SK-N-SH (cell line): ENCODE measurements at regions not wholly inside any gene's neighbourhood (a gene's known extent, or its start where the extent isn't known, plus 50 kb on each side); places are given as distances from the start of the nearest gene placed in this dataset.

ENCODE experiments used
- CTCF ChIA-PET: fragments of 300-600, 350-600 bp; formaldehyde crosslinking; extraction: SDS; loops from one replicate; lab custom pipeline; 2021; lab: Yijun Ruan, JAX
- POLR2A ChIA-PET: fragments of 350-600 bp; sonication (Branson Sonifier 250); formaldehyde crosslinking; extraction: SDS; loops from one replicate; lab custom pipeline; 2020; ENCODE audit warnings: antibody characterized with exemption, inconsistent platforms; lab: Yijun Ruan, JAX
- DNase-seq: peaks from one replicate; pipeline ENCODE4 v3.0.0; 2012
- H2AFZ ChIP-seq: fragments of 200-600 bp; sonication (generic); 2 replicates; pipeline ENCODE4 v1.8.1; 2016; ENCODE audit warnings: antibody characterized with exemption, mild to moderate bottlenecking, low read depth
- H3F3A ChIP-seq: fragments of 200-600 bp; sonication (generic); replicated peaks from 2 replicates; pipeline ENCODE3; 2016; ENCODE audit warnings: antibody characterized with exemption, mild to moderate bottlenecking; ENCODE audit not compliant: insufficient read depth
- H3K27ac ChIP-seq, 2 experiments: fragments of 200-500 bp in 1 of 2; fragments of 200-600 bp in 1 of 2; sonication (Bioruptor generic) in 1 of 2; sonication (generic), shearing (Covaris generic) in 1 of 2; 2 replicates each; pipeline versions ENCODE4 v1.5.1 to v1.6.1; 2014 to 2016; ENCODE audit warnings: low read depth in 2 of 2, inconsistent platforms in 1 of 2, low read length in 1 of 2, mild to moderate bottlenecking in 1 of 2, mixed read lengths in 1 of 2
- H3K27me3 ChIP-seq: fragments of 200-600 bp; sonication (generic), shearing (Covaris generic); 2 replicates; pipeline ENCODE4 v1.6.1; 2016; ENCODE audit warnings: mixed run types; ENCODE audit not compliant: insufficient read depth
- H3K36me3 ChIP-seq, 2 experiments: fragments of 200-500 bp in 1 of 2; fragments of 200-600 bp in 1 of 2; sonication (Bioruptor generic) in 1 of 2; sonication (generic) in 1 of 2; replicated peaks in 1 of 2; 2 replicates each; pipeline versions ENCODE3 to v1.5.1; 2014 to 2016; ENCODE audit warnings: low read length in 1 of 2, mild to moderate bottlenecking in 1 of 2; ENCODE audit not compliant: insufficient read depth in 2 of 2, control insufficient read depth in 1 of 2
- H3K4me1 ChIP-seq, 2 experiments: fragments of 200-500 bp in 1 of 2; fragments of 200-600 bp in 1 of 2; sonication (Bioruptor generic) in 1 of 2; sonication (generic), shearing (Covaris generic) in 1 of 2; 2 replicates each; pipeline versions ENCODE4 v1.5.1 to v1.6.1; 2014 to 2016; ENCODE audit warnings: low read depth in 1 of 2, low read length in 1 of 2, mixed run types in 1 of 2; ENCODE audit not compliant: insufficient read depth in 2 of 2, control insufficient read depth in 1 of 2
- H3K4me2 ChIP-seq: fragments of 200-600 bp; sonication (generic), shearing (Covaris generic); 2 replicates; pipeline ENCODE4 v1.6.1; 2017; ENCODE audit warnings: mixed run types
- H3K4me3 ChIP-seq, 2 experiments: fragments of 200-500 bp in 1 of 2; fragments of 200-600 bp in 1 of 2; sonication (Bioruptor generic) in 1 of 2; sonication (generic), shearing (Covaris generic) in 1 of 2; 2 replicates each; pipeline versions ENCODE4 v1.5.1 to v1.8.1; 2014 to 2016; ENCODE audit warnings: low read depth in 2 of 2, inconsistent platforms in 1 of 2, low read length in 1 of 2, mild to moderate bottlenecking in 1 of 2, mixed read lengths in 1 of 2, moderate library complexity in 1 of 2
- H3K79me2 ChIP-seq: fragments of 200-600 bp; sonication (generic); 2 replicates; pipeline ENCODE4 v1.8.1; 2017; ENCODE audit warnings: mild to moderate bottlenecking; ENCODE audit not compliant: insufficient read depth
- H3K9ac ChIP-seq: fragments of 200-600 bp; sonication (generic); 2 replicates; pipeline ENCODE4 v1.6.1; 2017; ENCODE audit warnings: mixed run types
- H3K9me2 ChIP-seq: fragments of 200-600 bp; sonication (generic); 2 replicates; pipeline ENCODE4 v1.6.1; 2017; ENCODE audit warnings: mixed run types
- H3K9me3 ChIP-seq: fragments of 200-600 bp; sonication (generic); 2 replicates; pipeline ENCODE4 v1.6.1; 2017; ENCODE audit warnings: mixed run types, mild to moderate bottlenecking, moderate library complexity
- H4K20me1 ChIP-seq: fragments of 200-600 bp; sonication (generic); 2 replicates; pipeline ENCODE4 v1.6.1; 2017; ENCODE audit warnings: mild to moderate bottlenecking, mixed run types; ENCODE audit not compliant: insufficient read depth
- CHD2 ChIP-seq: fragments of 150-350 bp; IDR thresholded peaks from 2 replicates; pipeline ENCODE4 v1.6.1; 2018; ENCODE audit warnings: low read length; ENCODE audit not compliant: partially characterized antibody
- ELF1 ChIP-seq: IDR thresholded peaks from 2 replicates; pipeline ENCODE4 v1.4.0; 2012
- EZH2phosphoT487 ChIP-seq: fragments of 200-600 bp; sonication (generic); IDR thresholded peaks from 2 replicates; pipeline ENCODE4 v1.6.1; 2017; ENCODE audit warnings: low read depth, mixed run types, mild to moderate bottlenecking, antibody characterized with exemption, moderate library complexity, borderline replicate concordance
- FOXJ3 ChIP-seq: sonication (generic); formaldehyde crosslinking; IDR thresholded peaks from 2 replicates; pipeline ENCODE4 v1.5.1; 2020; ENCODE audit warnings: mild to moderate bottlenecking, missing genetic modification reagents
- GABPA ChIP-seq: IDR thresholded peaks from 2 replicates; pipeline ENCODE4 v1.4.0; 2012; ENCODE audit warnings: low read depth, mild to moderate bottlenecking
- GATA2 ChIP-seq: sonication (generic); formaldehyde crosslinking; IDR thresholded peaks from 2 replicates; pipeline ENCODE4 v1.5.0; 2020; ENCODE audit warnings: mild to moderate bottlenecking, missing genetic modification reagents
- JUND ChIP-seq: IDR thresholded peaks from 2 replicates; pipeline ENCODE4 v1.4.0; 2012
- MAX ChIP-seq: IDR thresholded peaks from 2 replicates; pipeline ENCODE4 v1.4.0; 2012; ENCODE audit warnings: low read depth
- MXI1 ChIP-seq: IDR thresholded peaks from 2 replicates; pipeline ENCODE4 v1.6.1; 2012; ENCODE audit warnings: mild to moderate bottlenecking, low read depth, low read length, improper control_type of control experiment
- NRF1 ChIP-seq: IDR thresholded peaks from 2 replicates; pipeline ENCODE4 v1.6.1; 2012; ENCODE audit warnings: low read depth, mild to moderate bottlenecking, low read length
- PBX3 ChIP-seq: IDR thresholded peaks from 2 replicates; pipeline ENCODE4; 2012
- RCOR1 ChIP-seq: fragments of 150-350 bp; IDR thresholded peaks from 2 replicates; pipeline ENCODE4 v1.6.1; 2017; ENCODE audit warnings: antibody characterized with exemption, low read length
- RFX5 ChIP-seq: IDR thresholded peaks from 2 replicates; pipeline ENCODE4 v1.6.1; 2012; ENCODE audit warnings: mild to moderate bottlenecking, improper control_type of control experiment, low read length
- SIN3A ChIP-seq: IDR thresholded peaks from 2 replicates; pipeline ENCODE4 v1.6.1; 2012; ENCODE audit warnings: low read depth, mild to moderate bottlenecking, low read length, moderate library complexity, borderline replicate concordance
- TCF12 ChIP-seq: IDR thresholded peaks from 2 replicates; pipeline ENCODE4 v1.4.0; 2012
- USF1 ChIP-seq: IDR thresholded peaks from 2 replicates; pipeline ENCODE4 v1.4.0; 2012; ENCODE audit warnings: low read depth, borderline replicate concordance
- ZBTB33 ChIP-seq: IDR thresholded peaks from 2 replicates; pipeline ENCODE4 v1.4.0; 2012; ENCODE audit warnings: low read depth, borderline replicate concordance
- WGBS: methylation state at CpG from one replicate; pipeline ENCODE4 v1.1.6; 2017; ENCODE audit warnings: low lambda C conversion rate; 5-methylcytosine and 5-hydroxymethylcytosine counted together

- Histone ChIP-seq H3K9ac (no peak overlapping the region), H3K9me3 (no peaks in the 10 kb centered on the region), H4K20me1 (no peaks in the 10 kb centered on the region), H3K4me3 (no peak overlapping the region), H3F3A (no peaks in the 10 kb centered on the region), H3K4me2 (no peak overlapping the region), H3K27ac (no peak overlapping the region), H3K9me2 (no peaks in the 10 kb centered on the region), H3K36me3 (no peaks in the 10 kb centered on the region), H3K79me2 (no peaks in the 10 kb centered on the region), H2AFZ (no peak overlapping the region), H3K4me1 (peaks cover 0 to 19% of the 10 kb centered on the region in 2 experiments; a peak in 2 of 4 replicates), H3K27me3 (no peaks in the 10 kb centered on the region)
- CTCF ChIA-PET, result interaction anchor here (1.2 to 2.3 kb wide), 2 partner anchors 21 to 316 kb away, joined by 3 to 6 read pairs; no protein-coding TSS in a partner anchor
- no peak for DNase-seq
- TF ChIP-seq CHD2 (no peak), ELF1 (no peak), SIN3A (no peak), TCF12 (no peak), FOXJ3 (no peak), GABPA (no peak), PBX3 (no peak), NRF1 (no peak), USF1 (no peak), RCOR1 (no peak), ZBTB33 (no peak), MAX (no peak), MXI1 (no peak), EZH2phosphoT487 (no peak), RFX5 (no peak), JUND (no peak), GATA2 (CRISPR knock-in tag) (no peak)
- POLR2A ChIA-PET, result no interaction called here
- 22% methylated on average over 1 of the region's 1 CpG for WGBS
These were observed 502.3 kb upstream of the KLHL29 start for GRCh38 chr2:22882643-22883042.
